ENCODE measurements at regions not wholly inside any gene's neighbourhood (a gene's known extent, or its start where the extent isn't known, plus 50 kb on each side); places are given as distances from the start of the nearest gene placed in this dataset.
"Not testable (repeated sequence)": the region's sequence is repeated elsewhere in the genome, so short reads cannot be mapped to it uniquely, and the experiment has no call there.

GRCh38 chr6:1477432-1478090, 88.2 kb downstream of the FOXF2 start:
- Mint-ChIP-seq H3K4me3 (no peak overlapping the region), H3K27ac (no peak overlapping the region), H3K4me1 (no peaks in the 10 kb centered on the region), H3K9me3 (no peaks in the 10 kb centered on the region), H3K27me3 (peaks cover 3% of the 10 kb centered on the region), H3K36me3 (no peaks in the 10 kb centered on the region)

DNA sequence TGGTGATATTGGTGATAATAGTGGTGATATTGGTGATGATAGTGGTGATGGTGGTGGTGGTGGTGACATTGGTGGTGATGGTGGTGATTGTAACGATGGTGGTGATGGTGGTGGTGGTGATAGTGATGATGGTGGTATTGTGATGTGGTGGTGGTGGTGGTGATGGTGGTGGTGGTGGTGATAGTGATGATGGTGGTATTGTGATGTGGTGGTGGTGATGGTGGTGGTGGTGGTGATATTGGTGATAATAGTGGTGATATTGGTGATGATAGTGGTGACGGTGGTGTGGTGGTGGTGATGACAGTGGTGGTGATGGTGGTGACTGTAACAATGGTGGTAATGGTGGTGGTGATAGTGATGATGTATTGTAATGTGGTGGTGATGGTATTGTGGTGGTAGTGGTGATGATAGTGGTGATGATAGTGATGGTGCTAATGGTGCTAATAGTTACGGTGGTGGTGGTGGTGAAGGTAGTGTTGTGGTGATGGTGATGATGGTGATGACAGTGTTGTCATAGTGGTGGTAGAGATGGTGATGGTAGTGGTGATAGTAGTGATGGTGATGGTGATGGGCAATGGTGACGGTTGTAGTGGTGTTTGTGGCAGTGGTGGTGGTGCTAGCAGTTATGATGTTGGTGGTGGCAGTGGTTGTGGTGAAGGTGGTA, 88.9 kb downstream of the FOXF2 start:
- not testable (repeated sequence) for H3K36me3 Mint-ChIP-seq, H3K27me3 Mint-ChIP-seq, H3K27ac Mint-ChIP-seq, H3K4me3 Mint-ChIP-seq, H3K4me1 Mint-ChIP-seq, H3K9me3 Mint-ChIP-seq

DNA sequence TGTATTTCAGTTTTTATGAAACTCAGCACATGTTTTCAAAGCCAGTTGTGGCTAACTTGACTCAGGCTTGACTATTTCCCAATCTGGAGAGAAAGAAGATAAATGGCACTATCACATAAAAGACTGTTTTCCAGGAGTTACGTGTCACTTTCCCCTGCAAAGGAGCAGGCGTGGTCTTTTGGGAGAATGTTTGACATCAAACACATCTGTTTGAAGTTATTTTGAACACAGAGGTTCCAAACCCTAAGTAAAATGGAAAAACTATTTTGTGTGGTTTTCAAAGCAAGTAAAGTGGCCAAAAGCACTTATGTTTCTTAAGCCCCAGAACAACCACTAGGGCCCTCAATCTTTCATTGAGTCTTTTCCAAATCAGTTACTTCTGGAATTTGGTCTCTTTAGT, 89.7 kb downstream of the FOXF2 start:
- no peaks in the 10 kb centered on the region for H3K36me3 Mint-ChIP-seq
- H3K9me3 Mint-ChIP-seq: no peaks in the 10 kb centered on the region
- no peaks in the 10 kb centered on the region for H3K4me1 Mint-ChIP-seq
- no peak overlapping the region for H3K4me3 Mint-ChIP-seq
- no peaks in the 10 kb centered on the region for H3K27me3 Mint-ChIP-seq
- no peak overlapping the region for H3K27ac Mint-ChIP-seq

- H3K9me3 Mint-ChIP-seq: no peaks in the 10 kb centered on the region
- H3K4me1 Mint-ChIP-seq: no peaks in the 10 kb centered on the region
- peaks cover under 1% of the 10 kb centered on the region for H3K27me3 Mint-ChIP-seq
- H3K4me3 Mint-ChIP-seq: no peak overlapping the region
- H3K36me3 Mint-ChIP-seq: no peaks in the 10 kb centered on the region
- H3K27ac Mint-ChIP-seq: no peak overlapping the region
Measured at GRCh38 chr6:1479601-1480221, 90.3 kb downstream of the FOXF2 start.

DNA sequence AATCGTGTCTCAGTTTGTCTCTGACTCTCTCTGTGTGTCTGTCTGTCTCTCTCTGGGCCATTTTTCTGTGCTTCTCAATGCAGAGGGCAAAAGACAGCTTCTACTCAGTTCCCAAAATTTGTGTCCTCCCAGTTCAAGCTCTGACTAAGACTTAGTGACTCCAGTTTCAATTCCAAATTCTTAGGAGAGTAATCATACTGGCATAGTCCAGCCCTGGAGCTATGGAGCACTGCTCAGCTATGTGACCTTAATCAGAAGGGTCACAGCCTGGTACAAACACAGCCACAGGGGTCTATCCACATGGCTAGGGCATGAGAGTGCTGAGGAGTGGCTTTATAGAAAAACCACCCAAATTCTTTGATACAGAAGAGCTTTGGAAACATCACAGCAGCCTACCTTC, 91.9 kb downstream of the FOXF2 start:
- Mint-ChIP-seq H3K4me3 (no peak overlapping the region), H3K4me1 (no peaks in the 10 kb centered on the region), H3K27ac (no peak overlapping the region), H3K36me3 (no peaks in the 10 kb centered on the region), H3K9me3 (no peaks in the 10 kb centered on the region), H3K27me3 (peaks cover 2% of the 10 kb centered on the region)

DNA sequence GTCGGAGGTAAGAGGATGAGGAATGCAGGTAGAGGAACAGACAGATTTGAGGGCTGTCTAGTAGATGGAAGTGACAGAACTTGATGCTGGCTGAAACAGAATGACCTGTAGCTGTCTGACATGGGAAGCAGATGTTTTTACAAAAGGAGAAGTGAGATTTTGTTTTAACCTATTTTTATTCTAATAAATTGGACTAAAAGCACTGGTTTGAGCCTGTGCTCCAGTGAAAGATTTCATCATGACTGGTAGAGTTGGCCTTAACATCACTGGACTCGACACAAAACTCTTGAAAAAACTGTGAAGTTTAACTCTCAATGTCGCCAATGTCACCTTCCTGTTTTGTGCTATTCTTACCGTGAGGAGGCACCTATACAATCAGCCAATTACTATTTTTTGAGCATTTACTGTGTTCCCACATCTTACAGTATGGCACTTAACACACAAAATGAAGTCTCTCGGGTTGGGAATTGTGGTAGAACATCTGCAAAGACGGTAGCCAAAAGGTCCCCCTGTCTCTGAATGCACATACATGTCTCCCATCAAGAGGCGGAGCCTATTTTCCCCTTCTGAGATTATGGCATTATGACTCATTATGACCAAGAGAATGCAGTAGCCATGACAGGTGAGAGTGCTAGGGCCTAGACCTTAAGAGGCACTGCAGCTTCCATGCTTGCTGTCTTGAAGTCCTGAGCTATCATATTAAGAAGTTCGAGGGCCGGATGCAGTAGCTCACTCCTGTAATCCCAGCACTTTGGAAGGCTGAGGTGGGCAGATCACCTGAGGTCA, 93.2 kb downstream of the FOXF2 start:
- Mint-ChIP-seq H3K36me3 (no peaks in the 10 kb centered on the region), H3K4me3 (no peak overlapping the region), H3K9me3 (no peaks in the 10 kb centered on the region), H3K27ac (no peak overlapping the region), H3K27me3 (peaks cover 2% of the 10 kb centered on the region), H3K4me1 (no peaks in the 10 kb centered on the region)

DNA sequence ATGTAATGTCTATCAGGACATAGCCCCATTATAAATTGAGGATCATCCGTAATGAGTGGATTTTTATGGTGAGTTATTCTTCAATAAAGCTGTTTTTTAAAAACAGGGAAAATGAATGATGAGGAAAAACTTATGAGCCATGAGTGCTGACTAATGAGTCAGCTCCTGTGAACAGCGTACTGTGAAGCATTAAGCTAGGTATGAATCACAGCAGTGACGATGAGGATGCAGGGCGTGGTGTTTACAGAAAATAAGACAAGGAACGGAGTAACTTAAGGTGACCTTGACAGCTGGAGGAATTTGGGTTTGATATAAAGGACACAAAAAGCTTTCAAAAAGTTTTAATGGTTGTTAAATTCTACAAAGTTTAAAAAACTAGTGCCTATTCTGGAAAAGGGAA, 96.3 kb downstream of the FOXF2 start:
- H3K9me3 Mint-ChIP-seq: no peaks in the 10 kb centered on the region
- H3K36me3 Mint-ChIP-seq: no peaks in the 10 kb centered on the region
- peaks cover 2% of the 10 kb centered on the region for H3K27me3 Mint-ChIP-seq
- no peaks in the 10 kb centered on the region for H3K4me1 Mint-ChIP-seq
- H3K27ac Mint-ChIP-seq: no peak overlapping the region
- H3K4me3 Mint-ChIP-seq: no peak overlapping the region

DNA sequence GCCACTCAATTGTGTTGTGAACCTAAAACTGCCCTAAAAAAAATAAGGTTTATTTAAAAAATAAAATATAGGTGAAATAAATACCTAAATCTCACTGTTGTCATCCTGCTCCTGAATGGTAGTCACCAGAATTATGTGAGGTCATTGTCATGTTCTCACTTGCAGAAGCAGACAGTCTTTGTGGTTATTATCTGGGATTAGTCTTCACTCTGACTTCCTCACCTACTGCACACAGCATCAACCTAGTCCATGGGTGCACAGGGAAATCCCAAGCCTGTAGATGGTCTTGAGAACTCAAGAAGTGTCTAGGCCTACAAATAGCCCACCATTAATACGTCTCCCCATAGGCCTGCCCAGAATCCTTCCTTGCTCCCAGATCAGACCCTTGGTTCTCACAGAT, 97.0 kb downstream of the FOXF2 start:
- Mint-ChIP-seq H3K4me1 (no peaks in the 10 kb centered on the region), H3K9me3 (no peaks in the 10 kb centered on the region), H3K36me3 (no peaks in the 10 kb centered on the region), H3K27me3 (peaks cover 2% of the 10 kb centered on the region), H3K27ac (no peak overlapping the region), H3K4me3 (no peak overlapping the region)

- Mint-ChIP-seq H3K9me3 (no peaks in the 10 kb centered on the region), H3K36me3 (no peaks in the 10 kb centered on the region), H3K4me1 (no peaks in the 10 kb centered on the region), H3K4me3 (no peak overlapping the region), H3K27ac (no peak overlapping the region), H3K27me3 (peaks cover 2% of the 10 kb centered on the region)
Measured at GRCh38 chr6:1487239-1487638, 97.9 kb downstream of the FOXF2 start.

GRCh38 chr6:1491025-1491424, 101.6 kb downstream of the FOXF2 start:
- no peaks in the 10 kb centered on the region for H3K4me1 Mint-ChIP-seq
- H3K27ac Mint-ChIP-seq: no peak overlapping the region
- H3K27me3 Mint-ChIP-seq: no peaks in the 10 kb centered on the region
- no peak overlapping the region for H3K4me3 Mint-ChIP-seq
- no peaks in the 10 kb centered on the region for H3K9me3 Mint-ChIP-seq
- H3K36me3 Mint-ChIP-seq: no peaks in the 10 kb centered on the region

- peaks cover 5% of the 10 kb centered on the region for H3K9me3 Mint-ChIP-seq
- H3K4me1 Mint-ChIP-seq: no peaks in the 10 kb centered on the region
- H3K27me3 Mint-ChIP-seq: no peaks in the 10 kb centered on the region
- no peaks in the 10 kb centered on the region for H3K36me3 Mint-ChIP-seq
- H3K27ac Mint-ChIP-seq: no peak overlapping the region
- H3K4me3 Mint-ChIP-seq: no peak overlapping the region
Measured at GRCh38 chr6:1491591-1492319, 102.4 kb downstream of the FOXF2 start.

DNA sequence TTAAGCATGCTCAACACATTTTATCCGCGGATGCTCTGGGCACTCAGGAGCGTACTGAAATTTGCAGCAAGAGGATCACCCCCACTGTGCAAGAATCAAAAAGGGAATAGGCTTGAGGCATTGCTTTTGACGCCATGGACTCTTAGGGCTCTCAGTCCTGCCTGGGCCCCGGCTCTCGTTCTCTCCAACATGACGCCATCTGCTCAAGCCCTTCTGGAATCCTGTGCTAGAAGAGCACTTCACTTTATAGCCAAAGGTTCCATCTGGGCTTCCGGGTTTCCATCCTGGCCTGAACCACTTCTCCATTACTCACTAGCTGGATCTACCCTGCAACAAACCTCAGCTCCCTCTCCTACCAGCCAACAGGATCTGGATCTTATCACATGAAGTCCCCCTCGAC, 105.3 kb downstream of the FOXF2 start:
- Mint-ChIP-seq H3K4me1 (no peaks in the 10 kb centered on the region), H3K27me3 (no peaks in the 10 kb centered on the region), H3K4me3 (no peak overlapping the region), H3K9me3 (peaks cover 5% of the 10 kb centered on the region), H3K36me3 (no peaks in the 10 kb centered on the region), H3K27ac (no peak overlapping the region)

- Mint-ChIP-seq H3K36me3 (no peaks in the 10 kb centered on the region), H3K9me3 (peaks cover 5% of the 10 kb centered on the region), H3K4me1 (no peaks in the 10 kb centered on the region), H3K27me3 (no peaks in the 10 kb centered on the region), H3K27ac (no peak overlapping the region), H3K4me3 (no peak overlapping the region)
Measured at GRCh38 chr6:1495344-1495743, 106.0 kb downstream of the FOXF2 start.

DNA sequence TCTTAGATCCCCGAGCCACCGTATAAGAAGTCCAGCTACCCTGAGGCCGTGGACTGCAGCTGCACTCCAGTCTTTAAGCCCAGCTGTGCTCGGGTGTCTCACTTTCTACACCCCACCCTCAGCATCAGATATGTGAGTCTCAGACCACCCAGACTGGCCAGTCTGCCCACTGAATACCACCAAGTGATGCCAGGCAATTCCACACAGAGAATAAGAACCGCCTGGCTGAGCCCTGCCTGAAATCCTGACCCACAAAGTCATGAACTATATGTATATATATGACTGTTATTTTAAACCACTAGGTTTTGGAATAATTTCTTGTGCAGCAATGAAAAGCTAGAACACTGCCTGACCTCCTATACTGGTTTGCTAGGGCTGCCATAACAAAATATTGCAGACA, 106.7 kb downstream of the FOXF2 start:
- Mint-ChIP-seq H3K9me3 (peaks cover 5% of the 10 kb centered on the region), H3K27ac (no peak overlapping the region), H3K4me3 (no peak overlapping the region), H3K27me3 (no peaks in the 10 kb centered on the region), H3K4me1 (no peaks in the 10 kb centered on the region), H3K36me3 (no peaks in the 10 kb centered on the region)

Data from activated naive CD4-positive, alpha-beta T cell treated with anti-CD3 and anti-CD28 coated beads, Interleukin-2, amount 50 U/mL, for 24 hours (primary cell).